ENCODE measurements at regions not wholly inside any gene's neighbourhood (a gene's known extent, or its start where the extent isn't known, plus 50 kb on each side); places are given as distances from the start of the nearest gene placed in this dataset.

DNA sequence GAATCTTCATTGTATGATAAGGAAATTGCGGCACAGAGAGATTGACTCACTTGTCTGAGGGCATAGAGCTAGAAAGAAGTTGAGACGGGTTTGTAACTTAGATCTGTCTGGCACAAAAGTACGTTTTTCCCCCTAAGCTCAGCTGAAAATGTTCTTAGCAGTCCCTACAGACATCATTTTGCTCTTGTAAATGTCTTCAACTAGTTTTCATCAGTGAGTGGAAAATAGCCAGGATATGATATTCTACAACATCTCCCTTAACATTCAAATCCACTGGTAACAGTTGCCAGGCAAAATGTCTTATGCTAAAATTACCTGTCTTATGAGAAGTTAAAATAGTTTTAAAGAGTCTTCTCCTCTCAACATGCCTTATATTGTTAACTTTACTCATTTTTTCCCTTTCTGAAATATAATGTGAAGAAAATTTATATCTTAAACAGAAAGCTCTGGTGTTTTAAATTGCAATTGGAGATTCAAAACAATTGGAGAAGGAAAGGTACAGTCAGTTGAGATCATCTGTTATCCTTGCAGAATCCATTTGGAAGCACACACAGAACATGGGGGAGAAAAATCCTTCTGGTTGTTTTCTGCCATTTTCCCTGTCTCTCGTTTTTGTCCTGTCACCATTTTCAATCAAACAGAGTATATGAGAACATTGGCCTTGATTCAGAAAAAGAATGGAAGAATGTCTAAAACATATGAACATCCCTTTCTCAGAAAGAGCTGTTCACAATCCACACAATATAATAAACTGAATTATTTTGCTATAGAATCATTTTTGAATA lies 255.0 kb downstream of the TRIB2 start:
- H3K27ac ChIP-seq (replicated peaks), result no peak overlapping the region
- intact Hi-C loops (cut with micrococcal nuclease), result no loop called here
- no peaks in the 10 kb centered on the region for H3K4me1 ChIP-seq
- no peak overlapping the region for H3K4me3 ChIP-seq
- no peaks in the 10 kb centered on the region for H3K9me3 ChIP-seq (replicated peaks)
- TF ChIP-seq, protein P1, sequence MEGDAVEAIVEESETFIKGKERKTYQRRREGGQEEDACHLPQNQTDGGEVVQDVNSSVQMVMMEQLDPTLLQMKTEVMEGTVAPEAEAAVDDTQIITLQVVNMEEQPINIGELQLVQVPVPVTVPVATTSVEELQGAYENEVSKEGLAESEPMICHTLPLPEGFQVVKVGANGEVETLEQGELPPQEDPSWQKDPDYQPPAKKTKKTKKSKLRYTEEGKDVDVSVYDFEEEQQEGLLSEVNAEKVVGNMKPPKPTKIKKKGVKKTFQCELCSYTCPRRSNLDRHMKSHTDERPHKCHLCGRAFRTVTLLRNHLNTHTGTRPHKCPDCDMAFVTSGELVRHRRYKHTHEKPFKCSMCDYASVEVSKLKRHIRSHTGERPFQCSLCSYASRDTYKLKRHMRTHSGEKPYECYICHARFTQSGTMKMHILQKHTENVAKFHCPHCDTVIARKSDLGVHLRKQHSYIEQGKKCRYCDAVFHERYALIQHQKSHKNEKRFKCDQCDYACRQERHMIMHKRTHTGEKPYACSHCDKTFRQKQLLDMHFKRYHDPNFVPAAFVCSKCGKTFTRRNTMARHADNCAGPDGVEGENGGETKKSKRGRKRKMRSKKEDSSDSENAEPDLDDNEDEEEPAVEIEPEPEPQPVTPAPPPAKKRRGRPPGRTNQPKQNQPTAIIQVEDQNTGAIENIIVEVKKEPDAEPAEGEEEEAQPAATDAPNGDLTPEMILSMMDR (IDR thresholded peaks at IDR 0.05; ENCODE audit: borderline replicate concordance), result no peak
- DNase-seq, result no peak
- no peaks in the 10 kb centered on the region for H3K27me3 ChIP-seq (ENCODE audit: low read depth)
- no peaks in the 10 kb centered on the region for H3K36me3 ChIP-seq

GRCh38 chr2:12978066-12978835 lies 261.5 kb downstream of the TRIB2 start:
- H3K27ac ChIP-seq (replicated peaks), result no peak overlapping the region
- no peaks in the 10 kb centered on the region for H3K27me3 ChIP-seq (ENCODE audit: low read depth)
- H3K36me3 ChIP-seq, result no peaks in the 10 kb centered on the region
- no peak overlapping the region for H3K4me3 ChIP-seq
- no peaks in the 10 kb centered on the region for H3K9me3 ChIP-seq (replicated peaks)
- H3K4me1 ChIP-seq, result no peaks in the 10 kb centered on the region
- intact Hi-C loops (cut with micrococcal nuclease), result no loop called here
- DNase-seq, result no peak
- TF ChIP-seq, protein P1 (IDR thresholded peaks at IDR 0.05; ENCODE audit: borderline replicate concordance), result no peak

GRCh38 chr2:12979066-12979465 lies 262.3 kb downstream of the TRIB2 start:
- H3K4me1 ChIP-seq, result no peaks in the 10 kb centered on the region
- DNase-seq, result no peak
- H3K9me3 ChIP-seq (replicated peaks), result no peaks in the 10 kb centered on the region
- H3K27ac ChIP-seq (replicated peaks), result no peak overlapping the region
- no peak overlapping the region for H3K4me3 ChIP-seq
- no peaks in the 10 kb centered on the region for H3K27me3 ChIP-seq (ENCODE audit: low read depth)
- no peaks in the 10 kb centered on the region for H3K36me3 ChIP-seq
- intact Hi-C loops (cut with micrococcal nuclease), result no loop called here
- TF ChIP-seq, protein P1 (IDR thresholded peaks at IDR 0.05; ENCODE audit: borderline replicate concordance), result no peak

GRCh38 chr2:12980817-12981216 lies 264.1 kb downstream of the TRIB2 start:
- TF ChIP-seq, protein P1 (IDR thresholded peaks at IDR 0.05; ENCODE audit: borderline replicate concordance), result no peak

DNA sequence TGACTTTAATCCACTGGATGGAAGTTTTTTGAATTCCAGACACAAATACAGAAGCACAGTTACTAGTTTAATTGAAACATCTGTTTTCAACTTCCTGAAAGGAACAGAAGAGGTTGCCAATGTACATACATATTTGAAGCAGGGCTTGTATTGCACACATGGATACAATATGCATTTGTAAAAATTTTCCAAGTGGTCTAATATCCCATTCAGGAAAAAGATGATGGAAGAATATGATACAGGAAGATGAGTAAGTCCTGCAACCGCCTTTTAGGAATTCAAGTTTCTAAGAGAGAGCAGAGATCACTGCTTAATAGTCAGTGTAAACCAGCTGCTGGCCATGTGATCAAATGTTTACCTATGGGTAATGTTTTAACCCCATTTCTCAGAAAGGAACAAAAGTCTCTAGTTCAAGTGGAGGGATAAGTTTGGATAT lies 265.4 kb downstream of the TRIB2 start:
- no peaks in the 10 kb centered on the region for H3K9me3 ChIP-seq (replicated peaks)
- no peaks in the 10 kb centered on the region for H3K27me3 ChIP-seq (ENCODE audit: low read depth)
- no peaks in the 10 kb centered on the region for H3K36me3 ChIP-seq
- TF ChIP-seq, protein P1 (IDR thresholded peaks at IDR 0.05; ENCODE audit: borderline replicate concordance), result no peak
- no peak overlapping the region for H3K27ac ChIP-seq (replicated peaks)
- no peak overlapping the region for H3K4me3 ChIP-seq
- intact Hi-C loops (cut with micrococcal nuclease), result no loop called here
- no peak for DNase-seq
- no peaks in the 10 kb centered on the region for H3K4me1 ChIP-seq

More at GRCh38 chr2:12980817-12981216, 264.1 kb downstream of the TRIB2 start:
- Histone ChIP-seq H3K36me3 (no peaks in the 10 kb centered on the region), H3K4me3 (no peak overlapping the region), H3K9me3 (replicated peaks) (no peaks in the 10 kb centered on the region), H3K4me1 (no peaks in the 10 kb centered on the region), H3K27ac (replicated peaks) (no peak overlapping the region), H3K27me3 (ENCODE audit: low read depth) (no peaks in the 10 kb centered on the region)
- intact Hi-C loops (cut with micrococcal nuclease), result no loop called here
- DNase-seq, result no peak

All from left ventricle myocardium inferior (tissue), 1 donor.